NT2/D1 (cell line): ENCODE measurements at regions not wholly inside any gene's neighbourhood (a gene's known extent, or its start where the extent isn't known, plus 50 kb on each side); places are given as distances from the start of the nearest gene placed in this dataset.

Experiments
- DNase-seq: peaks from one replicate; pipeline ENCODE4 v3.0.0-alpha.2; 2011; ENCODE audit warnings: low read depth, low spot score
- H3K27me3 ChIP-seq: 2 replicates; pipeline ENCODE4 v1.6.0; 2011; ENCODE audit warnings: mild to moderate bottlenecking; ENCODE audit not compliant: insufficient read length, insufficient read depth
- H3K36me3 ChIP-seq: 2 replicates; pipeline ENCODE4 v1.6.1; 2011; ENCODE audit warnings: mild to moderate bottlenecking, low read length, mixed read lengths; ENCODE audit not compliant: insufficient read depth, insufficient read length
- H3K4me1 ChIP-seq: 2 replicates; pipeline ENCODE4 v1.5.1; 2011; ENCODE audit not compliant: insufficient read depth, insufficient read length
- H3K4me3 ChIP-seq: 2 replicates; pipeline ENCODE4 v1.5.1; 2011; ENCODE audit warnings: low read depth; ENCODE audit not compliant: insufficient read length
- H3K9ac ChIP-seq: 2 replicates; pipeline ENCODE4 v1.6.0; 2011; ENCODE audit warnings: low read depth; ENCODE audit not compliant: insufficient read length
- H3K9me3 ChIP-seq: 2 replicates; pipeline ENCODE4 v1.5.1; 2011; ENCODE audit warnings: mild to moderate bottlenecking, low read length; ENCODE audit not compliant: insufficient read depth
- SUZ12 ChIP-seq: IDR thresholded peaks from 2 replicates; pipeline ENCODE4 v1.6.1; 2011; ENCODE audit not compliant: insufficient read length, insufficient read depth; ENCODE audit errors: extremely low read depth
- YY1 ChIP-seq: IDR thresholded peaks from 2 replicates; pipeline ENCODE4 v1.6.1; 2011; ENCODE audit not compliant: insufficient read length, insufficient read depth
- ZNF274 ChIP-seq: IDR thresholded peaks from 2 replicates; pipeline ENCODE4 v1.6.1; 2011; ENCODE audit warnings: mild to moderate bottlenecking, low read depth, low read length

DNA sequence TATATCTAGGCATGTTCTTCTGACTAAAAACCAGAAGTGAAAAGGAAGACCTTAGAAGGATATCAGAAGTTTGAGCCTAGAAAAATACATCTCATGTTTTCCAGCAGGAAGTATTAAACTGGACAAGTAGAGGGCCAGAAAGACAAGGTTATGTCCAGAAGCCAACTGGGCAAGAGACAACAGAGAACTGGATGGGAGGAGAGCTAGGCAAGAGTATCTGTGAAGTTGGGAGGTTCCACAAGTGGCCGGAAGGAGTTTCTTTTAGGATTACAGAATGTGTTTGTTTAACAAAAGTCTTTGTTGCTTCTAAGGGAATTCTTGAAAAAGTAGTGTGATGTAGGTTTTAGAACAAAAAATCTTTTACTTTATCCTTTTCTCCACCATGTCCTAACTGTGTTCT lies 86.4 kb downstream of the CYP26A1 start:
- Histone ChIP-seq H3K36me3 (no peaks in the 10 kb centered on the region), H3K4me3 (no peak overlapping the region), H3K9ac (no peak overlapping the region), H3K4me1 (no peaks in the 10 kb centered on the region), H3K27me3 (no peaks in the 10 kb centered on the region), H3K9me3 (peaks cover 6% of the 10 kb centered on the region; the same call in 1 of the 2 replicates)
- TF ChIP-seq SUZ12 (no peak), ZNF274 (no peak), YY1 (no peak)
- no peak for DNase-seq

DNA sequence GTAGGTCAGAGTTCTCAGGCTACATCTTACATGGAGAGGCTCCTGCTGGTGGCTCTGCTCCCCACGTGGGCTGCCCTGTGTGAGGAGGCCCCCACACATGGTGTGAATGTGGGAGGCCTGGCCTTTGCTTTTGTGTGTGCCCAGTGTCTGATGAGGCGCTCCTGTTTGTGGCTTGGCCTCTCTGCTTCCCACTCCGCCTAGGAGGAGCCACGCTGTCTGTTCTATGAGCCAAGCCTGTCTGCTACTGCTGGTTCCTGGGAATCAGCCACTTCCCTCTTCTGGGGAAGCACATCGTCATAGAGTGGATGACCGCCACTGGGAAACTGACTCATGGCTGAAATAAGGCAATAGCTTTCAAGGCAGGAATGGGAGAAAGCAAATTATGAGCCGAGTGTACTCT lies 87.1 kb downstream of the CYP26A1 start:
- Histone ChIP-seq H3K4me3 (no peak overlapping the region), H3K36me3 (no peaks in the 10 kb centered on the region), H3K9me3 (peaks cover 6% of the 10 kb centered on the region; the same call in 1 of the 2 replicates), H3K9ac (no peak overlapping the region), H3K4me1 (no peaks in the 10 kb centered on the region), H3K27me3 (no peaks in the 10 kb centered on the region)
- no peak for TF ChIP-seq YY1
- no peak for TF ChIP-seq SUZ12
- TF ChIP-seq ZNF274 = no peak
- no peak for DNase-seq

DNA sequence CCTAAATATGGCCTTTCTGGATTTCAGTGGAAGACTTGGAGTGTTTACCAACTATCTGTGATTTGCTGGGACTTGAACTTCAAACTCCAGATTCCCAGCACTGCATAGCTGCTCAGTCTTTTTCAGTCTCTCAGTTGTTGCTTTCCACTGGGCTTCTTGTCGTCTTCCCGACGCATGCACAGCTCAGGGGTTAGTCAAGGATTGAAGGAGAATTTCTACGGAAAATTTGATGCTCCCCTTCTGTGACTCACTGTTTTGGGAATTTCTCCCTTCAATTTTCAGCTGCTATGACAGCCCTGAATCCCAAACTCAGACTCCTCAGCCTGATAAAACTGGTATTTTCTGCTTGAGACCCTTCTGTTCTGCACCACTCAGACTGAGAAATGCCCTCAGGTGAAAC lies 91.7 kb downstream of the CYP26A1 start:
- no peaks in the 10 kb centered on the region for H3K27me3 ChIP-seq
- TF ChIP-seq YY1 (no peak), ZNF274 (no peak), SUZ12 (no peak)
- DNase-seq = no peak
- no peak overlapping the region for H3K9ac ChIP-seq
- no peaks in the 10 kb centered on the region for H3K9me3 ChIP-seq
- H3K4me1 ChIP-seq = no peaks in the 10 kb centered on the region
- H3K36me3 ChIP-seq = no peaks in the 10 kb centered on the region
- H3K4me3 ChIP-seq = no peak overlapping the region

DNA sequence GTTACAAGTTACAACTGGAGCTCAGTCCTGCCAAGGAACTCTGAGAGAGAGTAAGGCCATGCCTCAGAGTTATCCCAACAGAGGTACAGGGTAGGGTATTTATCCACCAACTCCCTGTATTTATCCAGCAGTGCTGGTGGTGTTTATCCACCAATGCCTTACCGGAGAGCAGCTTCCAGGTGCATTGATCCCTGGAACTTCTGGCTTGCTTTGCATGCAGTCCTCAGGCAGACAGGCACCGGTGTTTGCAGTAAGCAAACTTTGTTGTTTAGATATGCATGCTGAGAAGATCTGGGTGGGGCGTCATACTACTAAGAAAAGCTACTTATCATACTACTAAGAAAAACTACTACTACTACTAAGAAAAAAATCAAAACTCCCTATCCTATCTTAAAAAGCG lies 92.4 kb downstream of the CYP26A1 start:
- DNase-seq = no peak
- H3K4me3 ChIP-seq = no peak overlapping the region
- no peaks in the 10 kb centered on the region for H3K4me1 ChIP-seq
- no peak overlapping the region for H3K9ac ChIP-seq
- H3K9me3 ChIP-seq = no peaks in the 10 kb centered on the region
- H3K36me3 ChIP-seq = no peaks in the 10 kb centered on the region
- TF ChIP-seq SUZ12 = no peak
- no peaks in the 10 kb centered on the region for H3K27me3 ChIP-seq

DNA sequence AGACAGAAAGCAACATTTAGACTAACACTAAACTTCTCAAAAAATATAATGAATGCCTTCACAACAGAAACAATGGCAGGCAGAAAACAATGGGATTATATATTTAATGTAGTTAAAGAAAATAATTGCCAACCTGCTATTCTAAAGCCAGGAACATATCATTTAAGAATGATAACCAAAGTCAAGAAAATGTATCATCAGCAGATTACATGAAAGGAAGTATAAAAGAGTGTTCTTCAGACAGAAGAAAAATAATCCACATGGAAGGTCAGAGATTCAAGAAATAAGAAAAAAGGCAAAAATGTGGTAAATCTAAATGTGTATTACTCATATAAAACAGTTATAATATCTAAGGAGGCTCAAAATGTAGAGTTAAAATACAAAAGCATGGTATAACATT lies 98.1 kb downstream of the CYP26A1 start:
- Histone ChIP-seq H3K36me3 (no peaks in the 10 kb centered on the region), H3K27me3 (no peaks in the 10 kb centered on the region), H3K9ac (no peak overlapping the region), H3K4me1 (no peaks in the 10 kb centered on the region), H3K9me3 (no peaks in the 10 kb centered on the region; the same call in 1 of the 2 replicates), H3K4me3 (no peak overlapping the region)
- no peak for TF ChIP-seq YY1
- TF ChIP-seq ZNF274 = no peak
- no peak for TF ChIP-seq SUZ12
- DNase-seq = no peak

- H3K9ac ChIP-seq = no peak overlapping the region
- no peak for TF ChIP-seq SUZ12
- TF ChIP-seq YY1 = no peak
- TF ChIP-seq ZNF274 = no peak
- H3K27me3 ChIP-seq = no peaks in the 10 kb centered on the region
- no peaks in the 10 kb centered on the region for H3K36me3 ChIP-seq
- no peak for DNase-seq
- no peak overlapping the region for H3K4me3 ChIP-seq
- no peaks in the 10 kb centered on the region for H3K4me1 ChIP-seq
- H3K9me3 ChIP-seq = no peaks in the 10 kb centered on the region; the same call in 1 of the 2 replicates
Measured at GRCh38 chr10:93173967-93174845, 100.5 kb downstream of the CYP26A1 start.

GRCh38 chr10:93175490-93175889 lies 101.8 kb downstream of the CYP26A1 start:
- Histone ChIP-seq H3K27me3 (no peaks in the 10 kb centered on the region), H3K4me1 (no peaks in the 10 kb centered on the region), H3K9me3 (no peaks in the 10 kb centered on the region; the same call in 1 of the 2 replicates), H3K9ac (no peak overlapping the region), H3K36me3 (no peaks in the 10 kb centered on the region), H3K4me3 (no peak overlapping the region)
- no peak for DNase-seq
- no peak for TF ChIP-seq SUZ12
- no peak for TF ChIP-seq YY1
- no peak for TF ChIP-seq ZNF274

GRCh38 chr10:93177511-93177910 lies 103.8 kb downstream of the CYP26A1 start:
- H3K4me3 ChIP-seq = no peak overlapping the region
- no peak for DNase-seq
- H3K9ac ChIP-seq = no peak overlapping the region
- H3K36me3 ChIP-seq = no peaks in the 10 kb centered on the region
- no peaks in the 10 kb centered on the region for H3K4me1 ChIP-seq
- H3K9me3 ChIP-seq = no peaks in the 10 kb centered on the region
- H3K27me3 ChIP-seq = no peaks in the 10 kb centered on the region
- TF ChIP-seq ZNF274 = no peak
- no peak for TF ChIP-seq YY1
- no peak for TF ChIP-seq SUZ12
